ENCODE measurements at regions not wholly inside any gene's neighbourhood (a gene's known extent, or its start where the extent isn't known, plus 50 kb on each side); places are given as distances from the start of the nearest gene placed in this dataset.
A peak's percentile ranks its signal among the peaks of the same experiment; 100 is the strongest.

DNA sequence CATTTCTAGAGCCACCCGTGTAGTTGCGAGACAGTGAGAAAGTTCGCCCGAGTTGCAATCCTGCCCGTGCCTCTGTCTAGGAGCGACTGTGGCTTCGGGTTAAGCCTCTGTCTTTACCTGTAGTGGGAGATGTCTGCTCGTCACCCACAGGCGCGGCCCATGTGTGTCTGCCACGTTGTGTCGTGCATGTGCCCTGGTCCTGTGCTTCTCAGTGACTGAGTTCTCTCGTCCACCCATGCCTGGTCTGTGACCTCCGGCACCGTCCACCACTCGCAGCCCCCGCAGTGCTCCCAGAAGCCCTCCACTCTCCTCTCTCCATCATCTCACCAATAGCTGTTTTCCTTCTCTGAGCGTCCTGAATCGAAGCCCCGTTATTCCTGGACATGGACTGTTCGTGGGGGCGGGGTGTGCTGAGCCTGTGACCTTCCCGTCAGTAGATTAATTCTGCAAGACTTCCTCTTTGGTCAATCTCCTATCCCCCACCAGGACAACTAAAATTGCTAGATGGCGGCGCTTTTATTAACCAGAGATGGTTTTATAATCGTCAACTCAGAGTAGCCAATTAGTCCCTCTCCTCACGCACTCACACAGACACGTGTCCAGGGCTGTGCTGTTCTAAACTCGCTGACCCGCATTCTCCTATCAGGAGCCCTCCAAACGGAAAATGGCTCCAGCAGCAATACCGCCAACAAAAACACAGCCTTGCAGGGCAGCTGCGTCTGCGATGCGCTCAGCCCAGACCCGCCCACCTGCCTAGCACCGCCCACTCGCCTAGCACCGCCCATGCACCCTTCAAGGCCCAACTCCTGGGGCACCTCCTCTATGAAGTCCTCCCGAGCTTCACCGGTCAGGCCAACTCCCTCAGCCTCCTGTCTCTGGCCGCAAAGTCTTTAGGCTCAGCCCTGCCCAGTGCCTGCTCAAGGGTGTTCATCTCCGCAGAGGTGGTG is 119.4 kb downstream of the TWIST2 start:
- Mint-ChIP-seq H3K27me3 (peaks cover 20% of the 10 kb centered on the region), H3K27ac (no peak overlapping the region), H3K36me3 (no peaks in the 10 kb centered on the region), H3K9me3 (no peaks in the 10 kb centered on the region), H3K4me1 (ENCODE audit: unreplicated experiment) (peaks cover 17% of the 10 kb centered on the region), H3K4me3 (no peak overlapping the region)
- DNase-seq (ENCODE audit: extremely low spot score, unreplicated experiment), result no peak
- no peak for TF ChIP-seq CTCF (conservative IDR thresholded peaks at IDR 0.05)

DNA sequence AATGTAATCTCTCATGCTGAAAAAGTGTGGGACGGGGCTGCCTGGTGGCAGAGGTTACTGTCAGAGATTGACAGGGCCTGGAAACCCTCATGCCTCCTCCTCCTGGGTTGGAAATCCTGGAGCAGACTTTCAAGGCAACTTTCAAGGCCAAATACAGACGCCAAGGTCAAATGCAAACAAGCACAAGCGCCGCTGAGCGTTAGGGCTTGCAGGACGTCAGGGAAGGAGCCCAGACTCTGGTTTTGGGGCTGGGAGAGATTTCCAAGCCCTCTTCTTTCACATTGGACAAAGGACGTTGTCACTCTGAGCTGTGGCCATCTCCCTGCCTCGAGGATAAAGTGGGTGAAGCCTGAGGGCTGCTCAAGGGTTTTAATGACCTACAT is 120.1 kb downstream of the TWIST2 start:
- Mint-ChIP-seq H3K27ac (no peak overlapping the region), H3K4me1 (ENCODE audit: unreplicated experiment) (peaks cover 14% of the 10 kb centered on the region), H3K36me3 (no peaks in the 10 kb centered on the region), H3K27me3 (peaks cover 17% of the 10 kb centered on the region), H3K4me3 (no peak overlapping the region), H3K9me3 (no peaks in the 10 kb centered on the region)
- DNase-seq (ENCODE audit: extremely low spot score, unreplicated experiment), result no peak
- no peak for TF ChIP-seq CTCF (conservative IDR thresholded peaks at IDR 0.05)

DNA sequence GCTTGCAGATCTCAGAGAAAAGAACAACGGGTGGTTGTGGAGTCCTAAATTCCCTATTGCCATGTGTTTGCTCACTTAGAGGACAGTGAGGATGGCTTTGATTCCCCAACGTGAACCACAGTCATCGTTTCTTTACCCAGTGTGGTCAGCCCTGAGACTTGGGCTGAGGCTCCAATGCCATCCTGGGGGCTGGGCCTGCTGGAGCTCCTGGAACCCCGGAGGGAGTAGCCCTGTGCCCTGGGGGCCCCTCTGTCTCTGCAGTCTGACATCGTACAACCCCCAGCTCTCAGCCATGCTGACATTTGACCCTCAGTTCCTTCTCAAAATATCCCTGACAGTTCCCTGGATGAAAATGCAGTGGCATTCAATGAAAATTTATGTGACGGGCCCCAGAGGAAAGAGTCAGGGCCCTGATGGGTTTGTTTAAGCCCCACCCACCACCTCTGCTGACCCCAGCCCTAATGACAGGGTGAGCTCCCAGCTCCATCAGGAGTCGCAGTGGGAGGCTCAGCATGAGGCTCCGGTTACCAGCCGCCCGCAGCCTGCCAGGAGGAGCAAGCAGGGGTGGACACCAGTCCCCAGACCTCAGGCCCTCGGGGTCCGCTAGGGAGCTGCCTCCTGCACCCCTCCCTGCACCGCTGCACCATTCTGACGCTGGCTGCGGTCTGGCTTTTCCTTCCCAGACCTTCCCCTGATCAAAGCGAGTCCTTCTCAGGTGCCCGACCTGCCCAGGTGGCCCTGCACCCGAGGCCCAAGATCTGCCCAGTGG is 120.9 kb downstream of the TWIST2 start:
- no peak overlapping the region for H3K4me3 Mint-ChIP-seq
- peaks cover 15% of the 10 kb centered on the region for H3K27me3 Mint-ChIP-seq
- H3K36me3 Mint-ChIP-seq, result no peaks in the 10 kb centered on the region
- no peak for TF ChIP-seq CTCF (conservative IDR thresholded peaks at IDR 0.05)
- DNase-seq (ENCODE audit: extremely low spot score, unreplicated experiment), result no peak
- H3K4me1 Mint-ChIP-seq (ENCODE audit: unreplicated experiment), result peaks cover 10% of the 10 kb centered on the region
- no peak overlapping the region for H3K27ac Mint-ChIP-seq
- H3K9me3 Mint-ChIP-seq, result no peaks in the 10 kb centered on the region

DNA sequence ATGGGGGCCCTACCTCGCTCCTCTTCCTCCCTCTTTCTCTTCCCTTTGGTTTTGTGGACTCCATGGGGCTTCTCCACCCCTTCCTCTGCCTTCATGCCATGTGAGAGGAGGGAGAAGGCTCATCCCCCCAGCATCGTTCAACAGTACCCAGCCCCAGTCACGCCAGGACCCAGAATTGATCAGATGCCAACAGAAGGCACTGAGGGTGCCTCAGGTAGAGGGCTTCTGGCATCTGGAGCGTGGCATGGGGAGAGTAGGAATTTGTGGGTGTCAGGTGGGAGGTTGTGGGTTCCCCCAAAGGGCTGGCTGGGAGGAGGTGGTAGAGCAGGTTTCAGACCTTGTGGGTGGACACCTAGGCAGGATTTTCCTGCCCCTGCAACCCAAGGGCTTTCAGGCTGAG is 122.0 kb downstream of the TWIST2 start:
- TF ChIP-seq CTCF (conservative IDR thresholded peaks at IDR 0.05), result no peak
- no peak overlapping the region for H3K4me3 Mint-ChIP-seq
- peaks cover 11% of the 10 kb centered on the region for H3K27me3 Mint-ChIP-seq
- H3K36me3 Mint-ChIP-seq, result no peaks in the 10 kb centered on the region
- H3K4me1 Mint-ChIP-seq (ENCODE audit: unreplicated experiment), result peaks cover 5% of the 10 kb centered on the region
- peaks cover under 1% of the 10 kb centered on the region for H3K9me3 Mint-ChIP-seq
- no peak for DNase-seq (ENCODE audit: extremely low spot score, unreplicated experiment)
- no peak overlapping the region for H3K27ac Mint-ChIP-seq

- Mint-ChIP-seq H3K27ac (no peak overlapping the region), H3K4me1 (ENCODE audit: unreplicated experiment) (peaks cover 5% of the 10 kb centered on the region), H3K4me3 (no peak overlapping the region), H3K9me3 (peaks cover 8% of the 10 kb centered on the region), H3K36me3 (no peaks in the 10 kb centered on the region), H3K27me3 (peaks cover 11% of the 10 kb centered on the region)
- no peak for DNase-seq (ENCODE audit: extremely low spot score, unreplicated experiment)
- peak; percentile 99 for TF ChIP-seq CTCF (conservative IDR thresholded peaks at IDR 0.05)
Measured at GRCh38 chr2:238970553-238971081, 122.7 kb downstream of the TWIST2 start.

All from type B pancreatic cell (in vitro differentiated cells).